Neuronal stem cell (in vitro differentiated cells): ENCODE measurements at regions not wholly inside any gene's neighbourhood (a gene's known extent, or its start where the extent isn't known, plus 50 kb on each side); places are given as distances from the start of the nearest gene placed in this dataset.

ENCODE experiments used
- DNase-seq: peaks from one replicate; pipeline ENCODE4 v3.0.0-alpha.2; 2013; ENCODE audit warnings: low spot score
- H2AFZ ChIP-seq: one replicate; pipeline ENCODE4 v1.6.1; 2013; ENCODE audit warnings: mild to moderate bottlenecking, low read length, inconsistent platforms
- H2AK5ac ChIP-seq: 2 replicates; pipeline ENCODE4 v1.6.1; 2013; ENCODE audit warnings: low read depth, mild to moderate bottlenecking, inconsistent platforms, low read length, moderate library complexity, mixed read lengths
- H2BK120ac ChIP-seq: 2 replicates; pipeline ENCODE4 v1.6.1; 2013; ENCODE audit warnings: low read depth, mild to moderate bottlenecking, inconsistent platforms, low read length, moderate library complexity, mixed read lengths
- H2BK12ac ChIP-seq: one replicate; pipeline ENCODE4 v1.6.1; 2013; ENCODE audit warnings: low read length, inconsistent platforms
- H2BK15ac ChIP-seq: 2 replicates; pipeline ENCODE4 v1.6.1; 2013; ENCODE audit warnings: mild to moderate bottlenecking, low read length, inconsistent platforms, mixed read lengths
- H2BK5ac ChIP-seq: one replicate; pipeline ENCODE4 v1.6.1; 2013; ENCODE audit warnings: inconsistent platforms, mild to moderate bottlenecking, low read length, moderate library complexity
- H3K14ac ChIP-seq: one replicate; pipeline ENCODE4 v1.6.1; 2013; ENCODE audit warnings: low read length, inconsistent platforms
- H3K18ac ChIP-seq: 2 replicates; pipeline ENCODE4 v1.6.1; 2013; ENCODE audit warnings: low read length, inconsistent platforms
- H3K23ac ChIP-seq: 2 replicates; pipeline ENCODE4 v1.6.1; 2013; ENCODE audit warnings: low read depth, mild to moderate bottlenecking, mixed read lengths, low read length, inconsistent platforms; ENCODE audit not compliant: poor library complexity
- H3K27ac ChIP-seq: replicated peaks from 3 replicates; pipeline ENCODE4 v1.5.1; 2013; ENCODE audit warnings: low read length, inconsistent platforms
- H3K27me3 ChIP-seq, 3 experiments: 2 replicates each; pipeline ENCODE4 v1.6.1; 2013; ENCODE audit warnings: low read length in 3 of 3, mild to moderate bottlenecking in 2 of 3, inconsistent platforms in 1 of 3, low read depth in 1 of 3, mixed read lengths in 1 of 3, moderate library complexity in 1 of 3; ENCODE audit not compliant: control insufficient read depth in 3 of 3, insufficient read depth in 3 of 3
- H3K36me3 ChIP-seq, 2 donors: replicated peaks in 1 of 2; 2 replicates each; pipeline ENCODE4 v1.6.1; 2013; ENCODE audit warnings: low read length in 2 of 2; ENCODE audit not compliant: control insufficient read depth in 2 of 2, insufficient read depth in 2 of 2
- H3K4ac ChIP-seq: 2 replicates; pipeline ENCODE4 v1.6.1; 2013; ENCODE audit warnings: inconsistent platforms, mild to moderate bottlenecking, low read length, moderate library complexity
- H3K4me1 ChIP-seq, 2 donors: 1 replicate in 1 of 2; 2 replicates in 1 of 2; pipeline ENCODE4 v1.6.1; 2013; ENCODE audit warnings: low read length in 2 of 2, low read depth in 1 of 2; ENCODE audit not compliant: control insufficient read depth in 2 of 2, insufficient read depth in 1 of 2
- H3K4me2 ChIP-seq: one replicate; pipeline ENCODE4 v1.6.1; 2013; ENCODE audit warnings: mild to moderate bottlenecking, low read length, inconsistent platforms; ENCODE audit not compliant: insufficient read depth, poor library complexity, severe bottlenecking
- H3K4me3 ChIP-seq, 2 donors: 2 replicates each; pipeline ENCODE4 v1.5.1; 2013; ENCODE audit warnings: low read length in 2 of 2, mild to moderate bottlenecking in 2 of 2, inconsistent platforms in 1 of 2, moderate library complexity in 1 of 2
- H3K79me1 ChIP-seq: one replicate; pipeline ENCODE4 v1.6.1; 2013; ENCODE audit warnings: low read depth, mild to moderate bottlenecking, inconsistent platforms, low read length, moderate library complexity
- H3K9ac ChIP-seq: one replicate; pipeline ENCODE4 v1.6.1; 2013; ENCODE audit warnings: mild to moderate bottlenecking, low read depth, low read length, inconsistent platforms; ENCODE audit not compliant: poor library complexity
- H3K9me3 ChIP-seq, 2 donors: replicated peaks in 1 of 2; 2 replicates each; pipeline versions ENCODE3 to v1.6.1; 2013; ENCODE audit warnings: low read length in 2 of 2, mild to moderate bottlenecking in 2 of 2, inconsistent platforms in 1 of 2, low read depth in 1 of 2, mixed read lengths in 1 of 2, moderate library complexity in 1 of 2; ENCODE audit not compliant: control insufficient read depth in 2 of 2, insufficient read depth in 1 of 2
- H4K8ac ChIP-seq: one replicate; pipeline ENCODE4 v1.6.1; 2013; ENCODE audit warnings: low read depth, mild to moderate bottlenecking, inconsistent platforms, low read length, moderate library complexity
- H4K91ac ChIP-seq: one replicate; pipeline ENCODE4 v1.6.1; 2013; ENCODE audit warnings: low read length, low read depth, mild to moderate bottlenecking, inconsistent platforms; ENCODE audit not compliant: poor library complexity
- WGBS, 2 donors: extraction: QIAGEN DNeasy Blood & Tissue Kit; methylation state at CpG; one replicate each; pipeline ENCODE4 v1.1.7; 2013; ENCODE audit warnings: missing lambda C conversion rate in 2 of 2, mixed read lengths in 1 of 2; ENCODE audit not compliant: insufficient read length in 2 of 2, insufficient replicate concordance in 1 of 2; ENCODE audit errors: extremely low coverage in 2 of 2; 5-methylcytosine and 5-hydroxymethylcytosine counted together

- Histone ChIP-seq H3K4ac (no peak overlapping the region), H3K79me1 (no peaks in the 10 kb centered on the region), H3K27ac (no peak overlapping the region), H2BK15ac (peak overlapping the region; percentile 30), H4K91ac (no peak overlapping the region), H3K4me2 (no peak overlapping the region), H2BK12ac (no peak overlapping the region), H2BK120ac (no peak overlapping the region), H3K18ac (no peak overlapping the region), H3K23ac (peak overlapping the region; percentile 13), H4K8ac (no peak overlapping the region), H3K14ac (no peak overlapping the region), H3K36me3 (no peaks in the 10 kb centered on the region), H2BK5ac (no peak overlapping the region), H3K4me3 (no peak overlapping the region), H3K9ac (no peak overlapping the region), H3K27me3 (peaks cover 0 to 3% (median 0%) of the 10 kb centered on the region in 3 experiments), H3K4me1 (no peaks in the 10 kb centered on the region), H2AFZ (no peak overlapping the region), H3K9me3 (no peaks in the 10 kb centered on the region), H2AK5ac (no peak overlapping the region)
- no CpG with 5 or more reads among the region's 3 CpGs for WGBS, 2 donors
- peak; percentile 29 for DNase-seq
Measured at GRCh38 chr17:73841431-73842060, 197.3 kb upstream of the SDK2 start.

GRCh38 chr17:73847952-73848351 is 203.7 kb upstream of the SDK2 start:
- Histone ChIP-seq H2BK120ac (no peak overlapping the region), H4K91ac (no peak overlapping the region), H3K27me3 (no peaks in the 10 kb centered on the region), H3K9me3 (no peaks in the 10 kb centered on the region), H2AFZ (no peak overlapping the region), H3K18ac (no peak overlapping the region), H3K9ac (no peak overlapping the region), H3K4me2 (no peak overlapping the region), H3K4ac (no peak overlapping the region), H4K8ac (no peak overlapping the region), H3K27ac (no peak overlapping the region), H3K4me1 (peaks cover 0 to 3% of the 10 kb centered on the region in 2 donors), H2BK12ac (no peak overlapping the region), H2AK5ac (no peak overlapping the region), H3K23ac (peak overlapping the region; percentile 20), H3K14ac (no peak overlapping the region), H3K79me1 (no peaks in the 10 kb centered on the region), H2BK15ac (no peak overlapping the region), H3K36me3 (no peaks in the 10 kb centered on the region), H2BK5ac (no peak overlapping the region), H3K4me3 (no peak overlapping the region)
- no peak for DNase-seq
- no CpG with 5 or more reads among the region's 12 CpGs for WGBS, 2 donors

GRCh38 chr17:73850426-73850825 is 206.2 kb upstream of the SDK2 start:
- no peak overlapping the region for H2AFZ ChIP-seq
- H2BK12ac ChIP-seq: no peak overlapping the region
- H2BK5ac ChIP-seq: no peak overlapping the region
- H3K23ac ChIP-seq: no peak overlapping the region
- peaks cover 0 to 5% of the 10 kb centered on the region in 2 donors for H3K9me3 ChIP-seq
- H3K18ac ChIP-seq: no peak overlapping the region
- no peak overlapping the region for H4K8ac ChIP-seq
- no peaks in the 10 kb centered on the region for H3K27me3 ChIP-seq
- DNase-seq: no peak
- no peak overlapping the region for H3K9ac ChIP-seq
- H2BK120ac ChIP-seq: no peak overlapping the region
- H3K4me1 ChIP-seq: peaks cover 0 to 3% of the 10 kb centered on the region in 2 donors
- no peak overlapping the region for H3K4ac ChIP-seq
- peak overlapping the region; percentile 31 for H3K14ac ChIP-seq
- no peak overlapping the region for H4K91ac ChIP-seq
- H2AK5ac ChIP-seq: no peak overlapping the region
- H3K36me3 ChIP-seq: no peaks in the 10 kb centered on the region
- H2BK15ac ChIP-seq: no peak overlapping the region
- H3K27ac ChIP-seq: no peak overlapping the region
- WGBS, 2 donors: no CpG with 5 or more reads among the region's 3 CpGs
- no peaks in the 10 kb centered on the region for H3K79me1 ChIP-seq
- no peak overlapping the region for H3K4me2 ChIP-seq
- H3K4me3 ChIP-seq: no peak overlapping the region

GRCh38 chr17:73851091-73851490 is 206.8 kb upstream of the SDK2 start:
- Histone ChIP-seq H3K27me3 (no peaks in the 10 kb centered on the region), H3K27ac (no peak overlapping the region)

More at GRCh38 chr17:73851091-73851490, 206.8 kb upstream of the SDK2 start:
- no peak overlapping the region for H3K18ac ChIP-seq
- H3K9me3 ChIP-seq: peaks cover 0 to 6% of the 10 kb centered on the region in 2 donors
- no peak for DNase-seq
- H2BK12ac ChIP-seq: no peak overlapping the region
- no peak overlapping the region for H2AFZ ChIP-seq
- H3K4me1 ChIP-seq: peaks cover 0 to 3% of the 10 kb centered on the region in 2 donors
- H2BK15ac ChIP-seq: no peak overlapping the region
- no peak overlapping the region for H3K4me2 ChIP-seq
- H2BK5ac ChIP-seq: no peak overlapping the region
- H3K4me3 ChIP-seq: no peak overlapping the region
- H3K4ac ChIP-seq: no peak overlapping the region
- H3K36me3 ChIP-seq: no peaks in the 10 kb centered on the region
- no peak overlapping the region for H4K8ac ChIP-seq
- no peak overlapping the region for H4K91ac ChIP-seq
- no peak overlapping the region for H2BK120ac ChIP-seq
- H3K9ac ChIP-seq: no peak overlapping the region
- no peak overlapping the region for H2AK5ac ChIP-seq
- WGBS, 2 donors: no CpG with 5 or more reads among the region's 2 CpGs
- no peak overlapping the region for H3K23ac ChIP-seq
- no peak overlapping the region for H3K14ac ChIP-seq
- H3K79me1 ChIP-seq: no peaks in the 10 kb centered on the region
